ENCODE measurements at regions not wholly inside any gene's neighbourhood (a gene's known extent, or its start where the extent isn't known, plus 50 kb on each side); places are given as distances from the start of the nearest gene placed in this dataset.

DNA sequence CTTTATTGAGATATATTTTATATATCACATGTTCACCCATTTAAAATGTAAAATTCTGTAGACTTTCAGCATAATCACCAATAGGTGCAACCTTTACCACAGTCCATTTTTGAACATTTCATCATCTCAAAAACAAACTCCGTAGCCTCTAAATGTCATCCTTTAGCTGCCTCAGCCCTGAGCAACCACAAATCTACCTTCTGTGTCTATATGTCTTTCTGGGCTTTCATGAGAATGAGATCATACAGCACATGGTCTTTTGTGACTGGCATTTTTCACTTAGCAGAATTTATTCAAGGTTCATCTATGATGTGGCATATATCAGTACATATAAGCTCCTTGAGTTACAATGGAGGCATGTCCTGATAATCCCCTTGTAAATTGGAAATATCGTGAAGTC lies 320.5 kb downstream of the ETS1 start:
- no peak overlapping the region for H3K27ac ChIP-seq (ENCODE audit: low read depth, low read length)
- no peak overlapping the region for H2AFZ ChIP-seq (ENCODE audit: low read depth, low read length)
- no peaks in the 10 kb centered on the region for H3K9me3 ChIP-seq (ENCODE audit: insufficient read depth, low read depth, low read length)
- no peaks in the 10 kb centered on the region for H3K27me3 ChIP-seq (ENCODE audit: insufficient read depth, low read length)
- no peaks in the 10 kb centered on the region for H3K9me3 Mint-ChIP-seq (ENCODE audit: unreplicated experiment)
- H3K36me3 ChIP-seq (ENCODE audit: insufficient read depth, low read length), result no peaks in the 10 kb centered on the region
- H3K36me3 Mint-ChIP-seq (ENCODE audit: low read depth, unreplicated experiment), result no peaks in the 10 kb centered on the region
- no peak overlapping the region for H3K27ac Mint-ChIP-seq (ENCODE audit: unreplicated experiment)
- no peak overlapping the region for H3K4me3 Mint-ChIP-seq (ENCODE audit: unreplicated experiment)
- DNase-seq (ENCODE audit: low read depth), result no peak
- no peak overlapping the region for H3K9ac ChIP-seq (ENCODE audit: low read length)
- H3K4me2 ChIP-seq (ENCODE audit: low read length), result no peak overlapping the region
- no peak overlapping the region for H3K4me3 ChIP-seq (ENCODE audit: insufficient read depth, low read depth, low read length)
- no peak for TF ChIP-seq EZH2 (IDR thresholded peaks at IDR 0.05; ENCODE audit: insufficient read depth, low read length)
- TF ChIP-seq, protein P1, sequence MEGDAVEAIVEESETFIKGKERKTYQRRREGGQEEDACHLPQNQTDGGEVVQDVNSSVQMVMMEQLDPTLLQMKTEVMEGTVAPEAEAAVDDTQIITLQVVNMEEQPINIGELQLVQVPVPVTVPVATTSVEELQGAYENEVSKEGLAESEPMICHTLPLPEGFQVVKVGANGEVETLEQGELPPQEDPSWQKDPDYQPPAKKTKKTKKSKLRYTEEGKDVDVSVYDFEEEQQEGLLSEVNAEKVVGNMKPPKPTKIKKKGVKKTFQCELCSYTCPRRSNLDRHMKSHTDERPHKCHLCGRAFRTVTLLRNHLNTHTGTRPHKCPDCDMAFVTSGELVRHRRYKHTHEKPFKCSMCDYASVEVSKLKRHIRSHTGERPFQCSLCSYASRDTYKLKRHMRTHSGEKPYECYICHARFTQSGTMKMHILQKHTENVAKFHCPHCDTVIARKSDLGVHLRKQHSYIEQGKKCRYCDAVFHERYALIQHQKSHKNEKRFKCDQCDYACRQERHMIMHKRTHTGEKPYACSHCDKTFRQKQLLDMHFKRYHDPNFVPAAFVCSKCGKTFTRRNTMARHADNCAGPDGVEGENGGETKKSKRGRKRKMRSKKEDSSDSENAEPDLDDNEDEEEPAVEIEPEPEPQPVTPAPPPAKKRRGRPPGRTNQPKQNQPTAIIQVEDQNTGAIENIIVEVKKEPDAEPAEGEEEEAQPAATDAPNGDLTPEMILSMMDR (IDR thresholded peaks at IDR 0.05; ENCODE audit: insufficient read depth, low read depth, low read length), result no peak
- H4K20me1 ChIP-seq (ENCODE audit: insufficient read depth, low read length), result no peaks in the 10 kb centered on the region
- H3K4me1 Mint-ChIP-seq (ENCODE audit: low read depth, unreplicated experiment), result no peaks in the 10 kb centered on the region
- no peaks in the 10 kb centered on the region for H3K79me2 ChIP-seq (ENCODE audit: insufficient read depth, low read length)
- H3K27me3 Mint-ChIP-seq (ENCODE audit: low read depth, unreplicated experiment), result no peaks in the 10 kb centered on the region
- no peaks in the 10 kb centered on the region for H3K4me1 ChIP-seq (ENCODE audit: insufficient read depth, low read length)
- FAIRE-seq, result no peak

DNA sequence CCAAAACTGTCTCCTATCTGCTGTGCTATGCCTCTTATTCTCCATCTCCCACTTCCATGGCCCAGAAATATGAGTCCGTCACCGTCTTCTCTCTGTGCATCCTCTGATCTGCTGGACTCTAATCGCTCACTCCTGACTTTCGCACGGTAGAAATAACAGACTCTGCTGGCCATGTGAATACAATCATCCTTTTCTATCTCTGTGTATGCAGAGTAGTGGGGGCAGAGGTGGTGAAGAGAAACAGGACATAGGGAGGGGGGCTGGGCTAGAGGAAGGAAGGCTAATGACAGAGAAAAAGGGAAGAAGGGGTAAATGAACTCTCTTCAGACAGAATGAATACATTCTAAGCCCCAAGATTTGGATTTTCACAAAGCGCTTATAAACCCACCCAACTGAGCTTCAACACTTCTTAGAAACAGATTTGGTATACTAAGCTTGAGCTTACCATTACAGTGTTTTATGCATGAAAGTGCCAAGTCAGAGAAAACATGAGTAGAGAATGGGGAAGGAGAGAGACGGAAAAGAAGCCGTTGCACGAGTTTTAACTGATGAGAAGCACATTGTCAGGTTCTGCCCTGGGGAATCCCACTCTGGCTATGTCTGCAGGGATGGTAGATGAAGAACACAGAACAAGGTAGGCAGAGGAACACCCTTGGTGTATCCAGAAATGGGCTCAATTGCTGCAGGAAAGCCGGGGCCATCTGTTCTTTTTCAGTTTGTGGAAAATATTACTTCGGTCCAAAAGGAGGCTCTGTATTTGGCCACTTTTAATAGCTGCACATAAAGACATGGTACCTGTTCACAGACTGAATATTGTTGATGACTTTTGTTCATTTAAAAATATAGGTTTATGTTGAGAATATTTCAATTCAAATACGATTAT lies 324.7 kb downstream of the ETS1 start:
- Histone ChIP-seq H3K27me3 (ENCODE audit: insufficient read depth, low read length) (no peaks in the 10 kb centered on the region), H3K79me2 (ENCODE audit: insufficient read depth, low read length) (no peaks in the 10 kb centered on the region), H3K4me1 (ENCODE audit: insufficient read depth, low read length) (no peaks in the 10 kb centered on the region), H2AFZ (ENCODE audit: low read depth, low read length) (no peak overlapping the region), H3K4me3 (ENCODE audit: insufficient read depth, low read depth, low read length) (no peak overlapping the region), H3K4me2 (ENCODE audit: low read length) (no peak overlapping the region), H4K20me1 (ENCODE audit: insufficient read depth, low read length) (no peaks in the 10 kb centered on the region), H3K27ac (ENCODE audit: low read depth, low read length) (no peak overlapping the region), H3K36me3 (ENCODE audit: insufficient read depth, low read length) (no peaks in the 10 kb centered on the region), H3K9ac (ENCODE audit: low read length) (no peak overlapping the region), H3K9me3 (ENCODE audit: insufficient read depth, low read depth, low read length) (no peaks in the 10 kb centered on the region)
- peaks cover 2% of the 10 kb centered on the region for H3K9me3 Mint-ChIP-seq (ENCODE audit: unreplicated experiment)
- no peak for FAIRE-seq
- no peak overlapping the region for H3K27ac Mint-ChIP-seq (ENCODE audit: unreplicated experiment)
- TF ChIP-seq EZH2 (IDR thresholded peaks at IDR 0.05; ENCODE audit: insufficient read depth, low read length), result no peak
- TF ChIP-seq, protein P1 (IDR thresholded peaks at IDR 0.05; ENCODE audit: insufficient read depth, low read depth, low read length), result no peak
- H3K27me3 Mint-ChIP-seq (ENCODE audit: low read depth, unreplicated experiment), result no peaks in the 10 kb centered on the region
- H3K4me1 Mint-ChIP-seq (ENCODE audit: low read depth, unreplicated experiment), result no peaks in the 10 kb centered on the region
- no peaks in the 10 kb centered on the region for H3K36me3 Mint-ChIP-seq (ENCODE audit: low read depth, unreplicated experiment)
- DNase-seq (ENCODE audit: low read depth), result no peak
- H3K4me3 Mint-ChIP-seq (ENCODE audit: unreplicated experiment), result no peak overlapping the region

DNA sequence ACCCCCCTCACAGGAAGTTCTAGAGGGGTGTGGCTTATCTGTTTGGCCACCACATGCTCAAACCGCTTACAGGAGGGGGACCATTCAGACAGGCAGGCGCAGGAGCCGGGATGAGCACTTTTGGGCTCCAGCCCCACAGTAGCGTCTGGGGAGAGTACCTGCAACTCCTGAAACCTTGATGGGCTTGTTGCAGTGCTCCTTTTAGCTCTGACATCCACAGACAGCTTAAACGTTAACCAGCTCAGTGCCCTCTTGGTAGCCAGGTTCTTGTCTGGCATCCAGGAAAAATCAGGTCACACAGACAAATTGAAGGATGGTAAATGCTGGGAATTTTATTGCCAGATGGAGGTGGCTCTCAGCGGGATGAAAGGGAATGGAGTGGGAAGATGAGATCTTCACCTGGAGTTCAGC lies 326.3 kb downstream of the ETS1 start:
- no peak for TF ChIP-seq EZH2 (IDR thresholded peaks at IDR 0.05; ENCODE audit: insufficient read depth, low read length)
- TF ChIP-seq, protein P1 (IDR thresholded peaks at IDR 0.05; ENCODE audit: insufficient read depth, low read depth, low read length), result no peak
- no peaks in the 10 kb centered on the region for H3K4me1 Mint-ChIP-seq (ENCODE audit: low read depth, unreplicated experiment)
- FAIRE-seq (no peak), DNase-seq (ENCODE audit: low read depth) (no peak)
- no peaks in the 10 kb centered on the region for H3K27me3 Mint-ChIP-seq (ENCODE audit: low read depth, unreplicated experiment)
- H3K79me2 ChIP-seq (ENCODE audit: insufficient read depth, low read length), result no peaks in the 10 kb centered on the region
- H3K4me3 Mint-ChIP-seq (ENCODE audit: unreplicated experiment), result no peak overlapping the region
- no peak overlapping the region for H3K4me2 ChIP-seq (ENCODE audit: low read length)
- no peak overlapping the region for H3K9ac ChIP-seq (ENCODE audit: low read length)
- H3K9me3 ChIP-seq (ENCODE audit: insufficient read depth, low read depth, low read length), result no peaks in the 10 kb centered on the region
- H4K20me1 ChIP-seq (ENCODE audit: insufficient read depth, low read length), result no peaks in the 10 kb centered on the region
- H3K27ac Mint-ChIP-seq (ENCODE audit: unreplicated experiment), result no peak overlapping the region
- H3K4me1 ChIP-seq (ENCODE audit: insufficient read depth, low read length), result no peaks in the 10 kb centered on the region
- H3K27me3 ChIP-seq (ENCODE audit: insufficient read depth, low read length), result no peaks in the 10 kb centered on the region
- no peaks in the 10 kb centered on the region for H3K36me3 ChIP-seq (ENCODE audit: insufficient read depth, low read length)
- no peak overlapping the region for H3K4me3 ChIP-seq (ENCODE audit: insufficient read depth, low read depth, low read length)
- no peaks in the 10 kb centered on the region for H3K36me3 Mint-ChIP-seq (ENCODE audit: low read depth, unreplicated experiment)
- peaks cover 2% of the 10 kb centered on the region for H3K9me3 Mint-ChIP-seq (ENCODE audit: unreplicated experiment)
- no peak overlapping the region for H3K27ac ChIP-seq (ENCODE audit: low read depth, low read length)
- no peak overlapping the region for H2AFZ ChIP-seq (ENCODE audit: low read depth, low read length)

All from astrocyte (in vitro differentiated cells and primary cell).